ENCODE measurements at regions not wholly inside any gene's neighbourhood (a gene's known extent, or its start where the extent isn't known, plus 50 kb on each side); places are given as distances from the start of the nearest gene placed in this dataset.
A peak's percentile ranks its signal among the peaks of the same experiment; 100 is the strongest.

- H3K4me3 ChIP-seq (ENCODE audit: low read length) = no peak overlapping the region
- H3K27me3 ChIP-seq (ENCODE audit: control insufficient read depth, insufficient read depth, low read length) = no peaks in the 10 kb centered on the region
- no peaks in the 10 kb centered on the region for H3K9me3 ChIP-seq (replicated peaks; ENCODE audit: control insufficient read depth, low read depth, low read length)
- no peak overlapping the region for H3K27ac ChIP-seq (ENCODE audit: low read length)
- WGBS (ENCODE audit: insufficient coverage) = no CpG with 5 or more reads among the region's 3 CpGs
- no peak for DNase-seq
- no peaks in the 10 kb centered on the region for H3K36me3 ChIP-seq (ENCODE audit: control insufficient read depth, insufficient read depth, low read length)
- no peaks in the 10 kb centered on the region for H3K4me1 ChIP-seq (ENCODE audit: control insufficient read depth, insufficient read depth, low read length)
Observed at GRCh38 chr16:52386694-52387093, 160.2 kb downstream of the TOX3 start.

GRCh38 chr16:52384378-52384777 is 162.6 kb downstream of the TOX3 start:
- DNase-seq = no peak
- H3K9me3 ChIP-seq (replicated peaks; ENCODE audit: control insufficient read depth, low read depth, low read length) = no peaks in the 10 kb centered on the region
- no peaks in the 10 kb centered on the region for H3K27me3 ChIP-seq (ENCODE audit: control insufficient read depth, insufficient read depth, low read length)
- no peak overlapping the region for H3K4me3 ChIP-seq (ENCODE audit: low read length)
- WGBS (ENCODE audit: insufficient coverage) = no CpG with 5 or more reads among the region's 2 CpGs
- H3K4me1 ChIP-seq (ENCODE audit: control insufficient read depth, insufficient read depth, low read length) = no peaks in the 10 kb centered on the region
- no peaks in the 10 kb centered on the region for H3K36me3 ChIP-seq (ENCODE audit: control insufficient read depth, insufficient read depth, low read length)
- H3K27ac ChIP-seq (ENCODE audit: low read length) = no peak overlapping the region

DNA sequence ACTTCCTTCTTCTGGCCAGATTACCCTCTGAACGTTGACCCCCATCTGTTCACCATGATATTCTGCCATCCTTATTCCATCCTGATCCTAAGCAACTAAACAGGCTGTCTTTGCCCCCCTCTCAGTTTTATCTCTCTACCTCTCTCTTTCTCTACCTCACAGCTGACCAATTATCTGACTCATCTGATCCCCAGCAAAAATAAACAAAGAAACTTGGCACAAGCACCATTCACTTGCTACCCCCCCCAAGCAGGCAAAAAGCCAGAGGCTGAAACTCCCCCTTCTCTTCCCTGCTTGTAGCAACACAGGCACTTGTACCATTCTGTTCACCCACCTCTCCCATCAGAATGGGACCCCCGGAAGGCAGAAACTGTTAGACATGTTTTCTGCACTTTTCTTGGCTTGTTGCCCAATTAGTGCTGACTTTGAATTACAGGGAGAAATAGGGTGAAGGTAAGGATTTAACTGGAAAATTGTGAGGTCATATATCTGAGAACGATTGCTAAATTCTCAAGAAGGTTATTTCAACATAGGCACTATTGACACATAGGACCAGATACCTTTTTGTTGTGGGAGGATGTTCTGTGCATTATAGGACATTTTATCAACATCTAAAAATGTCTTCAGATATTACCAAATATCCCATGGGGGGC is 163.2 kb downstream of the TOX3 start:
- H3K4me3 ChIP-seq (ENCODE audit: low read length) = no peak overlapping the region
- H3K4me1 ChIP-seq (ENCODE audit: control insufficient read depth, insufficient read depth, low read length) = no peaks in the 10 kb centered on the region
- no peaks in the 10 kb centered on the region for H3K27me3 ChIP-seq (ENCODE audit: control insufficient read depth, insufficient read depth, low read length)
- H3K27ac ChIP-seq (ENCODE audit: low read length) = no peak overlapping the region
- 56% methylated on average over 1 of the region's 3 CpGs for WGBS (ENCODE audit: insufficient coverage)
- H3K9me3 ChIP-seq (replicated peaks; ENCODE audit: control insufficient read depth, low read depth, low read length) = no peaks in the 10 kb centered on the region
- no peaks in the 10 kb centered on the region for H3K36me3 ChIP-seq (ENCODE audit: control insufficient read depth, insufficient read depth, low read length)
- DNase-seq = peak; percentile 2

DNA sequence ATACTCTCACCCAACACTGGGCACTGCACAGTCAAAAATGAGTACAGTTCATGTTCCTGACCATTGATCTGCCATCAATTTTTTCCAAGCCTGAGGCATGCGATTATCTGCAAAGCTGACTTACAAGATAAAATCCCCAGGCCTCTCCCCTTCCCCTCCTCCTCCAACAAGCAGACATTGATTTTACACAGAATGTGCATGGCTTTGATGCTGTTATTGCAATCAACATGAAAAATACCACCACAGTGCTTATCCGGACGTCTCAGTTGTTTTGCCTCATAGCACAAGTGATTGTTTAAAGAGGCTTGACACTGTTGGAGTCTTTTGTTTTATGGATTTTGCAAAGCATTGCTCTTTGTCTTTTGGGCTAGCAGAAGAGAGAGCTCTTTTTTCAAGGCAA is 163.8 kb downstream of the TOX3 start:
- WGBS (ENCODE audit: insufficient coverage) = 80% methylated on average over 1 of the region's 3 CpGs
- DNase-seq = no peak

GRCh38 chr16:52379551-52379950 is 167.4 kb downstream of the TOX3 start:
- 82% methylated on average over 1 of the region's 1 CpG for WGBS (ENCODE audit: insufficient coverage)
- Histone ChIP-seq H3K27me3 (ENCODE audit: control insufficient read depth, insufficient read depth, low read length) (no peaks in the 10 kb centered on the region), H3K36me3 (ENCODE audit: control insufficient read depth, insufficient read depth, low read length) (no peaks in the 10 kb centered on the region), H3K9me3 (replicated peaks; ENCODE audit: control insufficient read depth, low read depth, low read length) (no peaks in the 10 kb centered on the region), H3K27ac (ENCODE audit: low read length) (no peak overlapping the region), H3K4me3 (ENCODE audit: low read length) (no peak overlapping the region), H3K4me1 (ENCODE audit: control insufficient read depth, insufficient read depth, low read length) (no peaks in the 10 kb centered on the region)
- no peak for DNase-seq

More for the DNA sequence above, 163.8 kb downstream of the TOX3 start:
- Histone ChIP-seq H3K27ac (ENCODE audit: low read length) (no peak overlapping the region), H3K27me3 (ENCODE audit: control insufficient read depth, insufficient read depth, low read length) (no peaks in the 10 kb centered on the region), H3K36me3 (ENCODE audit: control insufficient read depth, insufficient read depth, low read length) (no peaks in the 10 kb centered on the region), H3K4me3 (ENCODE audit: low read length) (no peak overlapping the region), H3K4me1 (ENCODE audit: control insufficient read depth, insufficient read depth, low read length) (no peaks in the 10 kb centered on the region), H3K9me3 (replicated peaks; ENCODE audit: control insufficient read depth, low read depth, low read length) (no peaks in the 10 kb centered on the region)

GRCh38 chr16:52376676-52377280 is 170.2 kb downstream of the TOX3 start:
- Histone ChIP-seq H3K9me3 (replicated peaks; ENCODE audit: control insufficient read depth, low read depth, low read length) (no peaks in the 10 kb centered on the region), H3K36me3 (ENCODE audit: control insufficient read depth, insufficient read depth, low read length) (no peaks in the 10 kb centered on the region), H3K27me3 (ENCODE audit: control insufficient read depth, insufficient read depth, low read length) (no peaks in the 10 kb centered on the region), H3K27ac (ENCODE audit: low read length) (no peak overlapping the region), H3K4me1 (ENCODE audit: control insufficient read depth, insufficient read depth, low read length) (no peaks in the 10 kb centered on the region), H3K4me3 (ENCODE audit: low read length) (no peak overlapping the region)
- no peak for DNase-seq
- 34% methylated on average over 4 of the region's 9 CpGs for WGBS (ENCODE audit: insufficient coverage)

DNA sequence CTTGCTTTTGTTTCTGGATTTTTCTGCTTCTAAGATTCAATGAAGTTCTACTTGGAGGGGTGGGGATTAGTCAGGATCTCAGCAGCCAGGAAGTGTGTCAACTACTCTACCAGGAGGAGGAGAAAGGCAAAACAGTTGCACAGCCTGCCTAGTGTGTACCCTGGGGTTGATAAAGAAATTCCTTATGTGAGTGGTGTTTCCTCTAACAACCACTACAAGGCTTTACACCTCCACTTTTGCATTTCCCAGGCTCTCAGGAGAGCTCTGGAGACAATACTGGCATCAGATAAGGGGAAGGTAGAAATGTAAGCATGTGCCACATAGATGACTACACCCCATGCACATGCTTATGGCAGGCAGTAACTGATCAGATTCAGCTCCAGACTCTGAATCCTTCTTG is 174.6 kb downstream of the TOX3 start:
- Histone ChIP-seq H3K27me3 (ENCODE audit: control insufficient read depth, insufficient read depth, low read length) (no peaks in the 10 kb centered on the region), H3K4me1 (ENCODE audit: control insufficient read depth, insufficient read depth, low read length) (no peaks in the 10 kb centered on the region), H3K36me3 (ENCODE audit: control insufficient read depth, insufficient read depth, low read length) (no peaks in the 10 kb centered on the region), H3K9me3 (replicated peaks; ENCODE audit: control insufficient read depth, low read depth, low read length) (no peaks in the 10 kb centered on the region), H3K27ac (ENCODE audit: low read length) (no peak overlapping the region), H3K4me3 (ENCODE audit: low read length) (no peak overlapping the region)
- DNase-seq = no peak

- no peaks in the 10 kb centered on the region for H3K27me3 ChIP-seq (ENCODE audit: control insufficient read depth, insufficient read depth, low read length)
- no peaks in the 10 kb centered on the region for H3K9me3 ChIP-seq (replicated peaks; ENCODE audit: control insufficient read depth, low read depth, low read length)
- H3K36me3 ChIP-seq (ENCODE audit: control insufficient read depth, insufficient read depth, low read length) = no peaks in the 10 kb centered on the region
- no peak overlapping the region for H3K4me3 ChIP-seq (ENCODE audit: low read length)
- no peak overlapping the region for H3K27ac ChIP-seq (ENCODE audit: low read length)
- WGBS (ENCODE audit: insufficient coverage) = 65% methylated on average over 3 of the region's 4 CpGs
- H3K4me1 ChIP-seq (ENCODE audit: control insufficient read depth, insufficient read depth, low read length) = no peaks in the 10 kb centered on the region
- no peak for DNase-seq
Observed at GRCh38 chr16:52368859-52369258, 178.1 kb downstream of the TOX3 start.

- H3K27ac ChIP-seq (ENCODE audit: low read length) = no peak overlapping the region
- no peaks in the 10 kb centered on the region for H3K9me3 ChIP-seq (replicated peaks; ENCODE audit: control insufficient read depth, low read depth, low read length)
- H3K36me3 ChIP-seq (ENCODE audit: control insufficient read depth, insufficient read depth, low read length) = no peaks in the 10 kb centered on the region
- WGBS (ENCODE audit: insufficient coverage) = 83% methylated on average over 1 of the region's 2 CpGs
- no peak overlapping the region for H3K4me3 ChIP-seq (ENCODE audit: low read length)
- H3K4me1 ChIP-seq (ENCODE audit: control insufficient read depth, insufficient read depth, low read length) = no peaks in the 10 kb centered on the region
- DNase-seq = no peak
- H3K27me3 ChIP-seq (ENCODE audit: control insufficient read depth, insufficient read depth, low read length) = no peaks in the 10 kb centered on the region
Observed at GRCh38 chr16:52367821-52368220, 179.1 kb downstream of the TOX3 start.

DNA sequence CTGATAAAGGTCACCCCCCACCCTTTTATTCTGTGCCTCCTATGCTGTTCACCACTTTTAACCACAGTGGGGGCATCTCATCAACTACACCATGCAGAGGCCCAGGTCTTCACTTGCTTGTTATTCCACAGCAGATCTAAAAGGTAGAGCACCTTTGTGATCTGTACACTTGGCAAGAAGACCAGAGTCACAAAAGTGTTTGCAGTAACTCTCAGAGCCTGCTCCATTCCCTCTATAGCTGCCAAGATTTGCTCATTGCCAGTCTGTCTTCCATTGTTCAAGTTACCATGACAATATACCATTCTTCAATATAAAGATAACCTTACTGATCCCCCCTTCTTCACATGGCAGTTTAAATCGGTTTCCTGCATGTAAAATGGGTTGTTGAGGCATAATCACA is 180.0 kb downstream of the TOX3 start:
- Histone ChIP-seq H3K27ac (ENCODE audit: low read length) (no peak overlapping the region), H3K4me3 (ENCODE audit: low read length) (no peak overlapping the region), H3K27me3 (ENCODE audit: control insufficient read depth, insufficient read depth, low read length) (no peaks in the 10 kb centered on the region), H3K4me1 (ENCODE audit: control insufficient read depth, insufficient read depth, low read length) (no peaks in the 10 kb centered on the region), H3K9me3 (replicated peaks; ENCODE audit: control insufficient read depth, low read depth, low read length) (no peaks in the 10 kb centered on the region), H3K36me3 (ENCODE audit: control insufficient read depth, insufficient read depth, low read length) (no peaks in the 10 kb centered on the region)
- no peak for DNase-seq
- no CpG with 5 or more reads among the region's 1 CpG for WGBS (ENCODE audit: insufficient coverage)

DNA sequence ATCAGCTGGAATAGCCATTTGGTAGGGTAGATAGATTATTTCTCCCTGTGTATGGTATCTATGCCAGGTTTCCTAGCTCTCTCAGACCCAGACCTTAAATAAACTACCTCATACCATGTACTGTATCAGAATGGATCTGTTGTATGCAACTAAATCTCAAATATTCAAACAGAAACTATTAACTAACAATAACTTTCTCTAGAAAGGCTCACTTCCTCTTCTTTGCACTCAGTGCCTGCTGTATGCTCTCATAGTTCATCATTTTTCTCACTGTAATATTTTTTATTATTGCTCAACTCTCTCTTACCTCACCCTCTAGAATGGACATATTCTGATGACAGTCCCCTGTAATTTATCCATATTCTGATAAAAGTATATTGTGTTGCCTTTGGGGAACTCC is 182.4 kb downstream of the TOX3 start:
- H3K27ac ChIP-seq (ENCODE audit: low read length) = no peak overlapping the region
- H3K4me3 ChIP-seq (ENCODE audit: low read length) = no peak overlapping the region
- H3K27me3 ChIP-seq (ENCODE audit: control insufficient read depth, insufficient read depth, low read length) = no peaks in the 10 kb centered on the region
- H3K4me1 ChIP-seq (ENCODE audit: control insufficient read depth, insufficient read depth, low read length) = no peaks in the 10 kb centered on the region
- H3K9me3 ChIP-seq (replicated peaks; ENCODE audit: control insufficient read depth, low read depth, low read length) = no peaks in the 10 kb centered on the region
- H3K36me3 ChIP-seq (ENCODE audit: control insufficient read depth, insufficient read depth, low read length) = no peaks in the 10 kb centered on the region
- no peak for DNase-seq
